HCEC 1CT (cell line): ENCODE measurements at regions not wholly inside any gene's neighbourhood (a gene's known extent, or its start where the extent isn't known, plus 50 kb on each side); places are given as distances from the start of the nearest gene placed in this dataset.

Experiments
- DNase-seq: peaks from one replicate; pipeline ENCODE4 v3.0.0-alpha.2; 2017

DNA sequence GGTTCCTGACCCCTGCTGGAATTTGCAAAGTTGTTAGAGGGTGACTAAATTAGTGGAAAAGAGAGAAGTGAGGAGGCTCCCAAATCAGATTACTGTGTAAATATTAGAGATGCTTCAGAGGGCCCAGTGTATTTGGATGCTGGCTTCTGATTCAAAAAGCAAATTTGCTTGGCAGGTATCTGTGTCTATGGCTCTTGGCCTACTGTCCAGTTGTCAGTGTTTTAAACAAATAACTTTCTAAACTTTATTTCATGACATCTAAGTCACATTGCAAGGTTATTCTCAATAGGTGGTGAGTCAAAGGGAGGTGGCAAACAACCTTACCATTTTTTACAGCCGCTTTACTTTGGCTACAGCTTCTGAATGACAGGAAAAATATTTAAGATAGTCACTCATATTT lies 720.1 kb downstream of the KCNA4 start:
- no peak for DNase-seq

DNA sequence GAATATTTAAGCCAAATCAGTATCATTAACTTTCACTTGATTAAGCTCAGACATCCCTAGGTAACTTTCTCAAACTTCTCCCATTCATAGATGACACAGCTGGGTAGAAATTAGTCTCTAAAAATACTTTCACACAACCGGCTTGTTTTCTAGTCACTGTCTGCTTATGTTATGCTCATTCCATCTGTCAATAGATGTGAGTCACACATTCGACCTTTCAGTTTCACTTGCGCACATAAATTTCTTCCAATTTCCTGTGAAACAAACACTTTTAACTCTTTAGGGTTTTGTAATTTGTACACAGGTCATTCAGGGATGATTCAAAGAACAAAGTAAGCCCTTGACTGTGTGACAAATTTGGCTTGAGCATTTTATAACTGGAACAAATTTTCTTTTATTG lies 723.0 kb downstream of the KCNA4 start:
- DNase-seq, result peak; percentile 88

- DNase-seq, result peak; percentile 92
Observed at GRCh38 chr11:29282088-29282487, 734.7 kb downstream of the KCNA4 start.

DNA sequence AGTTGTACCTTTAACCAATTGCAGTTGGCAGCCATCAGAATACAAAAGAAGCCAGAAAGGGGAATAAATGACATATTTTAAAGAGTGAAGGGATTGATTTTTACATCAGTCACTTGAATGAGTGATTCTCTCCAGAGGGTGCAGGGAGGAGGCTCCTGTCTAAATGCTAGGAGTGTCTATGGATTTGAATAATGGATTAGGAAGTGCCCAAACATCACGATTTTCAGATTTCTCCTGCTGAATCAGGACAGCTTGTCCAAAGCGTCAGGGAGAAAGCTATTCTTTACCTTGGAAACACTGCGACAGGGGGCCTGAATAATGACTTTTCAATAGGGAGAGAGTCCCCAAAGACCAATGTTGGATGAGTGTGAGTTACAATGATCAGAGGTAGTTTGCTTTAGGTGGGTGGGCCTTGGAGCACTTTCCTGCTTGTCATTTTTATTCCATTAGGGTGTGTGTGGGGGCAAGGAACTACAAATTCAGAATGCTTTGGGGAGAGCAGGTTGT lies 735.5 kb downstream of the KCNA4 start:
- no peak for DNase-seq

DNA sequence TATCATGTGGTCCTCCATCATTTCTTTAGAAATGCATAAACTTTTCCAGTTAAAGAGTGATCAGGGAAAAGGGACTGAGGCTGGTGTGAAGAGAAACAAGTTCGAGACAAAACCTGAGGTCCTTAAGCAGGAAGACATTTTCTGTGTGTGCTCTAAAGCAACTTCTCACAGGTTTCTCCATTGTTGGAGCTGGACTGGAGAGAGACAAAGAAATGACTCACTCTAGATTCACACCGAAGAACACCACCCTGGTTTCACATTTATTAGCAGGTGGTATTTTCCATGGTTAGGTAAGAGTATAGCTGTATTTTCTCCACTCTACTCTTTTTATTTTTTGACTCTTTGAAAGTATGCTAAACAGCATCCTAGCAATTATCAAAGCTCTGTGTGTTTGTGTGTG lies 736.4 kb downstream of the KCNA4 start:
- no peak for DNase-seq

DNA sequence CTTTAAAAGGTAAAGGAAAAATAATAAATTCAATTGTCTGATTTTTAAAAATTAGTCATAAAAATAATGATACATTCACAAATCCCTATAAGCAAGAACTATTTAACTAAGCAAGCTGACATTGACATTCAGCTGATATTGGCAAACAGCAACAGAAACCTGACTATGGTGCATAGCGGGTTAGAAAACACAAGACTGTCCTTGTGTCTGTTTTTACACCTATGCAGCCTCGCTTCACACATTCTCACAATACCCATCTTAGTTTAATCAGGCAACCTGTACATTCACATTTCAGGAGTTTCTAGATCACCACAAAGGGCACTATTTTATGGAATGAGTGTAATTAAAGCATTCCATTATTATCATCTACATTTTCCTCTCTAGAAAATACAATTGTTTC lies 737.1 kb downstream of the KCNA4 start:
- DNase-seq, result no peak

GRCh38 chr11:29272019-29272654 lies 744.7 kb downstream of the KCNA4 start:
- DNase-seq, result peak; percentile 71

GRCh38 chr11:29271616-29272015 lies 745.2 kb downstream of the KCNA4 start:
- peak; percentile 9 for DNase-seq

GRCh38 chr11:29268733-29269132 lies 748.1 kb downstream of the KCNA4 start:
- no peak for DNase-seq

GRCh38 chr11:29265792-29266191 lies 751.0 kb downstream of the KCNA4 start:
- no peak for DNase-seq

- no peak for DNase-seq
Observed at GRCh38 chr11:29265381-29265780, 751.4 kb downstream of the KCNA4 start.

DNA sequence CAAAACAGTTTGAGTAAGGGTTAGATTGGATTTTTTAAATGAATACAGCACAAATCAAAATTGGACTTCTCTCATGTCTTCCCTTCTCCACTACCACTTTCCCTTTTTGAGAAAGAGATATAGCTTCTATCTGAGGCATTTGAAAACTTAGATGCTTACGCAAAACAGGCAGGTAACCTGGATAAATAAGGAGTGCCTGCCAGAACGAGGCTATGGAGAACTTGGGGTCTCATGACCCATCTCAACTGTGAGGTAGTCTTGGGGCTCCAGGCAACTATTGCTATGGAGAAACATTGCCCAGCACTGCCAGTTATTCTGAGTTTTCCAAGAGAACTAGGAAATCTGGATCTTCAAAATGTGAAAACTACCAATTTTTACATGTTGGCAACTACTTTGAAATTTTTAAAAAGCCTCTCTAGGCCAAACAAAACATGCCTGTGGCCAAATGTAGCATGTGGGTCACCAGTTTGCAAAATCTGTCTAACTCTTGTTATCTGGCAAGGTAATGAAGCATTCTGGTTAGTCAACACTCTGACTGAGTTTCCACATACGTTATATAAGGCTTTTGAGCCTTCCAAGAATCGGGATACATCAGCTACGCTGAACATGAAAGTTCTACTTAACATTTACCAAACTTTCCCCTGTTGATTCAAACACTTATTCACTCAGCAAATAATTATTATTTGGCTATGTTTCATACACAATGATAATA lies 752.7 kb downstream of the KCNA4 start:
- no peak for DNase-seq

DNA sequence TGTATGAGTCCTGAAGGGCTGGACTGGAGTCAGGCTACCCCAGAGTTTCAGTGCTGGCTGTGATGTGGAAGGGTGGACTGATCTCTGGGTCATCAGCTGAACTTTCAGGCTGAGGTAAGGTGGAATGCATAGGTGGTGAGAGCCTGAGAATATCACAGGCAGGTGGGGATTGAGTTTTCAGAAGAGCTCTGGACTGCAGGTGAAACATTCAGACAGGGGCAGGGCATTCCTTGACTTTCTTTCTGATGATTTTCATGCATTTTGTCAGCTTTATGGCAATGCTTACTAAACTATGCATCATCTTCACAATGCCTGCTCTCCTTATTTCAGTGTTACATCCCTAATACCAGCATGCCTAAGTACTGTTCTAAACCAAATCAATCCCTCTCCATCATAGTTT lies 755.0 kb downstream of the KCNA4 start:
- no peak for DNase-seq

GRCh38 chr11:29260939-29261705 lies 755.7 kb downstream of the KCNA4 start:
- DNase-seq, result peak; percentile 67

DNA sequence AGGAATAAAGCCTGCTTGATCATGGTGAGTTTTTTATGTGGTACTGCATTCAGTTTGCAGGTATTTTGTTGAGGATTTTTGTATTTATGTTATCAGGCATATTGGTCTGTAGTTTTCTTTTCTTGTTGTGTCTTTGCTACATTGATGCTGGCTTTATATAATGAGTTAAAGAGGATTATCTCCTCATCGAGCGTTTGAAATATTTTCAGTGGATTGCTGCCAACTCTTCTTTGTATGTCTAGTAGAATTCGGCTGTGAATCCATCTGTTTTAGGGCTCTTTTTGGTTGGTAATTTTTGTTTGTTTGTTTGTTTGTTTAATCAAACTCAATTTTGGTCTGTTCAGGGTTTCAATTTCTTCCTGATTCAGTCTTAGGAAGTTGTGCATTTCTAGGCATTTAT lies 758.4 kb downstream of the KCNA4 start:
- DNase-seq, result no peak

DNA sequence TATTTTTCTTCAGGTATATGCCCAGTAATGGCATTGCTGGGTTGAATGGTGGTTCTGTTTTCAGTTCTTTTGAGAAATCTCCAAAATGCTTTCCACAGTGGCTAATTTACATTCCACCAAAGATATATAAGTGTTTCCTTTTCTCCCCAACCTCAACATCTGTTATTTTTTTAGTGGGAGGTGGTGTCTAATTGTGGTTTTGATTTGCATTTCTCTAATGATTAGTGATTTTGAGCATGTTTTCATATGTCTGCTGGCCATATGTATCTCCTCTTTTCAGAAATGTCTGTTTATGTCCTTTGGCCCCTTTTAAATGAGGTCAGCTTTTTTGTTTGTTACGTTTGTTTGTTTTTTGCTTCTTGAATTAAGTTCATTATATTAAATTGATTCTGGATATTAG lies 760.2 kb downstream of the KCNA4 start:
- DNase-seq, result no peak

DNA sequence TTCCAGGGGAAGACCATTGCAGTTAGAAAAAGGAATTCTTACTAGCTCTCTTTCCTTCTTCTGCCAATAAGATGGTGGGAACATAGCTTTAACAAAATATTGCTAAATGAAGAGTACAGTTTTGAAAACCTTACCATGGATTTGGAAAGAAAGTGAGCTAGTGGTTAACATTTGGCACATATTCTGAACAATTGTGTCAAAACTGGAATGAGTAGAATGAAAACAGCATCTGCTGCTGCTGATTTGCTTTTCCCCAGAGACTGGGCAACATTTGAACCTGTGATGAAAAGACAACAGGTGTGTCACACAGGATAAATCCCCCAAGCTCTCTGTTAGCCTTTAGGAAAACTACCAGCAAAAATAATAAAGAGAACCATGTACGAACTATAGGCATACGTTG lies 761.4 kb downstream of the KCNA4 start:
- DNase-seq, result no peak

DNA sequence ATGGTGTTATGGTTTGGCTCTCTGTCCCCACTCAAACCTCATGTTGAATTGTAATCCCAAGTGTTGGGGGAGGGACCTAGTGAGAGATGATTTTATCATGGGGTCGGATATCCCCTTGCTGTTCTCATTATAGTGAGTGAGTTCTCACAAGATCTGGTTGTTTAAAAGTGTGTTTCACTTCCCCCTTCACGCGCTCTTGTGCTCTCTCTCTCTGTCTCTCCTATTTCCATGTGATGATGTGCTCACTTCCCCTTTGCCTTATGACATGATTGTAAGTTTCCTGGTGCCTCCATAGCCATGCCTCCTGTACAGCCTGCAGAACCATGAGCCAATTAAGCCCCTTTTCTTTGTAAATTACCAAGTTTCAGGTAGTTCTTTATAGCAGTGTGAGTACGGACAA lies 765.1 kb downstream of the KCNA4 start:
- DNase-seq, result no peak

DNA sequence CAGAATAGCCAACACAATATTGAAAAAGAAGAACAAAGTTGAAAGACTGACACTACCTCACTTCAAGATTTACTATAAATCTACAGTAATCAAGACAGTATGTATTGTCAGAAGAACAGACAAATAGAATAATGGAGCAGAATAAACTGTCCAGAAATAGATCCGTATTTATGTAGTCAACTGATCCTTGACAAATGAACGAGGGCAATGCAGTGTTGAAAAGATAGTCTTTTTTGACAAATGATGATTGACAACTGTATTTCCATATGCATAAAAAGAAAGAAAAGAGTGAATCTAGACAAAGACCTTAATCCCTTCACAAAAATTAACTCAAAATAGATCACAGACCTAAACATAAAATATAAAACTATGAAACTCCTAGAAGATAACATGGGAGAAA lies 767.1 kb downstream of the KCNA4 start:
- DNase-seq, result no peak

DNA sequence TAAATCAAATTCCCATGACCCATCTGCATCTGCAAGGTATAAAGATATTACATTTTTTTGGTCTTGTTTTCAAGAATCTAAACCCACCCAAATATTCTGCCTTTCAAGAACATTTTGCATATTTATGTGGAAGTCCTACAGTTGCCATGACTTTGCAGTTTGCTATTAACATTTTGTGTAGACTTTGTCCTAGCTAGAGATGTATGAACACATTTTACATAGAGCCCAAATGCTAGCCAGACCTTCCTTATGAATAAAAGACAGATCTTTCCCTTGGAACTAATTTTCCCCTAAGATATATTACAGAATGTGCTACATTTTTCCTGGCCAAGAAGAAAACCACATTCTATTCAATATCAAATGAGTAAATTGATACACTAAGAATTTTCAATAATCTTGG lies 772.5 kb downstream of the KCNA4 start:
- DNase-seq, result no peak

- no peak for DNase-seq
Observed at GRCh38 chr11:29243616-29244015, 773.2 kb downstream of the KCNA4 start.

- DNase-seq, result no peak
Observed at GRCh38 chr11:29231991-29232390, 784.8 kb downstream of the KCNA4 start.

GRCh38 chr11:29231586-29231985 lies 785.2 kb downstream of the KCNA4 start:
- no peak for DNase-seq

DNA sequence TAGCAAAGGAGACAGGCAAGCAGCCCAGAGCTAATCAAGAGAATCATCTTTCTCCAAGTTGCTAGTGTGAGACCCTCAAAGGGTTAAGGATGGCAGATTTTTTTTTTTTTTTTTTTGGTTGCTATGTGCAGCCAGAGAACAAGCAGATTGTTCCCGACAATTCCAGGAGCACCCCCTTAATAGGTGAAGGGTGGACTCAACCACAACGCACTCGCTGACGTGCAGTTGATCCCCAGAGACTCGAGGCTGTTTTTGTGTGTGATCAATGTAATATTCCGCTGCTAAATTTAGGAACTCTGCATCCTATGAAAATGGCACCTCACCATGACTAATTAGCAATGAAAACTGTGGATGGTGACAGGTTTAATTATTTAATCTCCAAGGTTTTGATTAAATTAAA lies 789.0 kb downstream of the KCNA4 start:
- DNase-seq, result no peak
